Neural cell (in vitro differentiated cells): ENCODE measurements at regions not wholly inside any gene's neighbourhood (a gene's known extent, or its start where the extent isn't known, plus 50 kb on each side); places are given as distances from the start of the nearest gene placed in this dataset.

Source experiments
- H2AFZ ChIP-seq: fragments of 200-600, 300-800 bp; sonication (generic), shearing (Covaris generic); 2 replicates; pipeline ENCODE4 v1.6.0; 2014; ENCODE audit warnings: low read depth, mild to moderate bottlenecking, antibody characterized with exemption, low read length, moderate library complexity
- H3F3A ChIP-seq: fragments of 200-600 bp; shearing (Covaris generic); 2 replicates; pipeline ENCODE4 v1.6.1; 2016; ENCODE audit warnings: mild to moderate bottlenecking, moderate library complexity, mixed read lengths, antibody characterized with exemption, low read length; ENCODE audit not compliant: insufficient read depth, poor library complexity, severe bottlenecking
- H3K27ac ChIP-seq: fragments of 200-600, 300-800 bp; sonication (generic), shearing (Covaris generic); 2 replicates; pipeline ENCODE4 v1.5.1; 2014; ENCODE audit warnings: mild to moderate bottlenecking, low read length, moderate library complexity
- H3K27me3 ChIP-seq: fragments of 300-800, 200-600 bp; sonication (generic), shearing (Covaris generic); 2 replicates; pipeline ENCODE4 v1.6.0; 2014; ENCODE audit warnings: mild to moderate bottlenecking, low read depth, low read length, moderate library complexity; ENCODE audit not compliant: insufficient read depth
- H3K36me3 ChIP-seq: fragments of 300-800, 200-600 bp; sonication (generic), shearing (Covaris generic); 2 replicates; pipeline ENCODE4 v1.5.1; 2014; ENCODE audit warnings: mild to moderate bottlenecking, antibody characterized with exemption, low read length, moderate library complexity; ENCODE audit not compliant: insufficient read depth
- H3K4me2 ChIP-seq: fragments of 300-800, 200-600 bp; sonication (generic), shearing (Covaris generic); 2 replicates; pipeline ENCODE4 v1.6.0; 2014; ENCODE audit warnings: mild to moderate bottlenecking, low read length
- H3K4me3 ChIP-seq: fragments of 300-800, 200-600 bp; sonication (generic), shearing (Covaris generic); 2 replicates; pipeline ENCODE4 v1.5.1; 2014; ENCODE audit warnings: mild to moderate bottlenecking, low read length, moderate library complexity
- H3K79me2 ChIP-seq: fragments of 200-600 bp; shearing (Covaris generic); replicated peaks from 2 replicates; pipeline ENCODE4 v1.6.0; 2014; ENCODE audit warnings: mild to moderate bottlenecking, low read length, moderate library complexity; ENCODE audit not compliant: insufficient read depth
- H3K9ac ChIP-seq: fragments of 300-800, 200-600 bp; sonication (generic), shearing (Covaris generic); 2 replicates; pipeline ENCODE4 v1.6.1; 2016; ENCODE audit warnings: mild to moderate bottlenecking, low read length, mixed read lengths
- H3K9me2 ChIP-seq: fragments of 200-600 bp; shearing (Covaris generic); 2 replicates; pipeline ENCODE4 v1.6.1; 2016; ENCODE audit warnings: mild to moderate bottlenecking, low read length, mixed read lengths; ENCODE audit not compliant: insufficient read depth
- H3K9me3 ChIP-seq: fragments of 200-600, 300-800 bp; sonication (generic), shearing (Covaris generic); 2 replicates; pipeline ENCODE4 v1.6.1; 2016; ENCODE audit warnings: mild to moderate bottlenecking, mixed run types, low read length, moderate library complexity, mixed read lengths
- H4K20me1 ChIP-seq: fragments of 200-600 bp; shearing (Covaris generic); 2 replicates; pipeline ENCODE4 v1.6.1; 2016; ENCODE audit warnings: mild to moderate bottlenecking, mixed run types; ENCODE audit not compliant: insufficient read depth
- CTCF ChIP-seq: fragments of 450-650 bp; IDR thresholded peaks from 2 replicates; pipeline ENCODE4 v1.5.1; 2014; ENCODE audit warnings: antibody characterized with exemption, mild to moderate bottlenecking, moderate library complexity; ENCODE audit not compliant: poor library complexity, severe bottlenecking
- EP300 ChIP-seq: fragments of 450-650 bp; conservative IDR thresholded peaks from 2 replicates; pipeline ENCODE4 v1.6.1; 2014; ENCODE audit warnings: antibody characterized with exemption, mild to moderate bottlenecking, moderate library complexity; ENCODE audit not compliant: poor library complexity, severe bottlenecking
- EZH2 ChIP-seq: fragments of 200-600, 300-800 bp; shearing (Covaris generic), sonication (generic); IDR thresholded peaks from 2 replicates; pipeline ENCODE4 v1.6.1; 2014; ENCODE audit warnings: antibody characterized with exemption, low read length, borderline replicate concordance, mild to moderate bottlenecking; ENCODE audit not compliant: insufficient read depth, poor library complexity, severe bottlenecking
- MXI1 ChIP-seq: fragments of 450-650 bp; conservative IDR thresholded peaks from 2 replicates; pipeline ENCODE4 v1.6.1; 2014; ENCODE audit warnings: antibody characterized with exemption, mild to moderate bottlenecking; ENCODE audit not compliant: poor library complexity, severe bottlenecking
- POLR2AphosphoS5 ChIP-seq: IDR thresholded peaks from 2 replicates; pipeline ENCODE4 v1.6.1; 2012
- RAD21 ChIP-seq: fragments of 450-650 bp; conservative IDR thresholded peaks from 2 replicates; pipeline ENCODE4 v1.6.1; 2014; ENCODE audit warnings: antibody characterized with exemption, mild to moderate bottlenecking, moderate library complexity
- REST ChIP-seq: IDR thresholded peaks from 2 replicates; pipeline ENCODE4 v1.6.1; 2012; ENCODE audit warnings: borderline replicate concordance
- SMC3 ChIP-seq: fragments of 450-650 bp; conservative IDR thresholded peaks from 2 replicates; pipeline ENCODE4 v1.6.1; 2014; ENCODE audit warnings: antibody characterized with exemption, mild to moderate bottlenecking, moderate library complexity; ENCODE audit not compliant: poor library complexity
- TAF1 ChIP-seq: IDR thresholded peaks from 2 replicates; pipeline ENCODE4 v1.6.1; 2012; ENCODE audit warnings: low read depth

- Histone ChIP-seq H3K79me2 (no peaks in the 10 kb centered on the region), H3K9me2 (no peaks in the 10 kb centered on the region), H3K4me2 (no peak overlapping the region), H3K36me3 (no peaks in the 10 kb centered on the region), H3K27me3 (no peaks in the 10 kb centered on the region), H4K20me1 (no peaks in the 10 kb centered on the region), H3K9me3 (no peaks in the 10 kb centered on the region), H3K9ac (no peak overlapping the region), H3K4me3 (no peak overlapping the region), H3K27ac (no peak overlapping the region), H2AFZ (no peak overlapping the region), H3F3A (no peaks in the 10 kb centered on the region)
- no peak for TF ChIP-seq TAF1
Measured at GRCh38 chr13:40341501-40341900, 324.9 kb downstream of the FOXO1 start.

- Histone ChIP-seq H4K20me1 (no peaks in the 10 kb centered on the region), H3K9me3 (no peaks in the 10 kb centered on the region), H2AFZ (no peak overlapping the region), H3K4me2 (no peak overlapping the region), H3K79me2 (no peaks in the 10 kb centered on the region), H3K9me2 (no peaks in the 10 kb centered on the region), H3K27ac (no peak overlapping the region), H3K4me3 (no peak overlapping the region), H3K36me3 (no peaks in the 10 kb centered on the region), H3F3A (no peaks in the 10 kb centered on the region), H3K27me3 (no peaks in the 10 kb centered on the region), H3K9ac (no peak overlapping the region)
- TF ChIP-seq EP300 (no peak), RAD21 (no peak), TAF1 (no peak), MXI1 (no peak), REST (no peak), SMC3 (no peak), CTCF (no peak), EZH2 (no peak), POLR2AphosphoS5 (no peak)
Measured at GRCh38 chr13:40342461-40342860, 324.0 kb downstream of the FOXO1 start.

GRCh38 chr13:40342901-40343300, 323.5 kb downstream of the FOXO1 start:
- Histone ChIP-seq H3K27ac (no peak overlapping the region), H3K4me2 (no peak overlapping the region), H2AFZ (no peak overlapping the region), H3K4me3 (no peak overlapping the region), H3K79me2 (no peaks in the 10 kb centered on the region), H3K36me3 (no peaks in the 10 kb centered on the region), H3K9ac (no peak overlapping the region), H4K20me1 (no peaks in the 10 kb centered on the region), H3K9me2 (no peaks in the 10 kb centered on the region), H3K27me3 (no peaks in the 10 kb centered on the region), H3F3A (no peaks in the 10 kb centered on the region), H3K9me3 (no peaks in the 10 kb centered on the region)
- TF ChIP-seq POLR2AphosphoS5 (peak; percentile 43), EP300 (peak; percentile 25), SMC3 (no peak), REST (no peak), CTCF (no peak), EZH2 (no peak), TAF1 (no peak), RAD21 (no peak), MXI1 (no peak)
